NCI-H774 (cell line): ENCODE measurements at regions not wholly inside any gene's neighbourhood (a gene's known extent, or its start where the extent isn't known, plus 50 kb on each side); places are given as distances from the start of the nearest gene placed in this dataset.

Source experiments
- DNase-seq: peaks from one replicate; lab custom pipeline; 2025; lab: John Stamatoyannopoulos, UW

DNA sequence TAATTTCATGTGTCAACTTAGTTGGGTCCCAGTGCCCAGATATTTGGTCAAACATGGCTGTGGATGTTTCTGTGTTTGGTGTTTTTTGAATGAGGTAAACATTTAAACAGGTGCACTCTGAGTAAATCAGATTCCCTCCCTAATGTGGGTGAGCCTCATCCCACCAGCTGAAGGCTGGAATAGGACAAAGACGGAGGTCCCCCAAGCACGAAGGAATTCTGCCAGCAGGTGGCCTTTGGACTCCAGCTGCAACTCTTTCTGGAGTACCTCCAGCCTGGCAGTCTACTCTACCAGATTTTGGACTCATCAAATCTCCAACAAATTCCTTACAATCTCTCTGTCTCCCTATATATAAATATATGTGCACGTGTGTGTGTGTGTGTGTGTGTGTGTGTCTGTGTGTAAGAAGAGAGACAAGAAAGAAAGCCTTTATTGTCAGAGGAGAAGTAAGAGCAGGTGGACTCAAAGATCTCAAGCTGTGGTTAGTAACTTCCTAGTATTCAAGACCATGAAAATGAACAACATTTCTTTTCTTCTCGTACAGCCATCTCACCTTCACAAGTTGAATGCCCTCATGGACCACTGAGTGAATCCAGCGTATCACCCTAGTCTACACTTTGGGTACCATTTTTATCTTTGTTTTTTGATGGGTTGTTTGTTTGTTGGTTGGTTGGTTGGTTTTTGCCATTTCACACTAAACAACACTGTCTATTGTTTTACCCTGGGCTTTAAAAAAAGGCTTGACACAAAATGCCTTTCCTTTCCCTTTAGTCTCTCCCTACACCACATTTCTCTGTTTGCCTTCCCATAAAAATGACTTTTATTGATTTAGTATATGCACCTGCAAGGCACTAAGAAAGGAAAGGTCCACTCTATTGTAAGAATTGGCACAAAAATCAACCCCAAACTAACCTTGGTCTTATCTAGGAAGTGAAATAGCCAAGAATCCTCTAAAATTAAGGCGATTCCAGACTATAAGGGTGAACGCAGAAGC lies 118.7 kb downstream of the TENT4A start:
- DNase-seq: peak; percentile 28

DNA sequence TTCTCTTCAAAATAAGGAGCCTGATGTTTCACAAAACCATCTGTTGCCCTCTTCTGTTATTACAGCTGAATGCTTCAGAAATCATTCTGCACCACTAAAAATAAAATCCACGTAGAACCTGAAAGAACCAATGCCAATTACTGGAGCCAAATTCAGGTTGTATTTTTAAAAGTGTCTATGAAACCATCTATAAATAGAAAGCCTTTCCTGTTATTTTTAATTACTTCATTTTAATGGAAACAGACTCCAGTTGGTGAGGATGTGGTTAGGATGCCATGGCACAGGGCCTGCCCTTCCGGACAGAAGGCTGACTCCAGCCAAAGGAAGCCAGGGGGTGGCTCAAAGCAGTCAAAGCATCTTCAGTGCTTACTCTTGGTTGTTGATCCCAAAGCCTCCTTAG lies 119.8 kb downstream of the TENT4A start:
- DNase-seq: no peak

DNA sequence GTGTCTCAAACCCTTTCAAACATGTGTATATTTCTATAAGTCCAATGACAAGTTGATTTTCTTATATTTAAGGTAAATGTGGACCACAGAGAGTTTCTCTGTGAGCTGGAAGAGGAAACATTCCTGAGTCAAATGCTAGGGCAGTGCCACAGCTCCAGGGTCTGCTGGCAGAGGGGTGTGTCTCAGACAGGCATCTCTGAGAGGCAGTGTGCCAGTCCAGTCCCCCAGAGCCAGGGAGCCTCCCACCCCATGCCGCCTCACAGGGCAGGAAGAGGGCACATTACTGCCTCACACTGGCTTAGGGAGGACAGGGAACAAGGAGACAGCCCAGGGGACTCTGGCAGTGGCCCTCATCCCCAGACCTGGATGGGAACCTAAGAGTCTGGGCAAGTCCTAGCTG lies 120.2 kb downstream of the TENT4A start:
- DNase-seq: no peak

DNA sequence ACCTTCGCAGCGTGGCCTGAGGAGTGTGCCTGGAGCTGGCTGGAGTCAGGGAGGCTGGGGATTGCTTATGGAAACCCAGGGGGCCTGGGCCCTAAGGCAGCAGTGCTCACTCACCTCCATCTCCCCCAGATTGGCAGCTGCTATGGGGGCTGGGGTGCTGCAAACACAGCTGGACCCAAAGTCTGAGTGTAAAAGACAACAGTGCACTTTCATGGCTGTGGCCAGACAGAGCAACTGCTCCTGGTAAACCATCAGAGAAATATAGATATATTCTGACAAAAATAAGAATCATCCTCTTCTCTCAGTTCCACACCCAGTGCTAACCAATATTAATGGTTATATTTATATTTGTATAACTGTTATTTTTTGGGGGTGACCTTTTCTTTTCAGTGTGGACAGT lies 123.9 kb downstream of the TENT4A start:
- no peak for DNase-seq

DNA sequence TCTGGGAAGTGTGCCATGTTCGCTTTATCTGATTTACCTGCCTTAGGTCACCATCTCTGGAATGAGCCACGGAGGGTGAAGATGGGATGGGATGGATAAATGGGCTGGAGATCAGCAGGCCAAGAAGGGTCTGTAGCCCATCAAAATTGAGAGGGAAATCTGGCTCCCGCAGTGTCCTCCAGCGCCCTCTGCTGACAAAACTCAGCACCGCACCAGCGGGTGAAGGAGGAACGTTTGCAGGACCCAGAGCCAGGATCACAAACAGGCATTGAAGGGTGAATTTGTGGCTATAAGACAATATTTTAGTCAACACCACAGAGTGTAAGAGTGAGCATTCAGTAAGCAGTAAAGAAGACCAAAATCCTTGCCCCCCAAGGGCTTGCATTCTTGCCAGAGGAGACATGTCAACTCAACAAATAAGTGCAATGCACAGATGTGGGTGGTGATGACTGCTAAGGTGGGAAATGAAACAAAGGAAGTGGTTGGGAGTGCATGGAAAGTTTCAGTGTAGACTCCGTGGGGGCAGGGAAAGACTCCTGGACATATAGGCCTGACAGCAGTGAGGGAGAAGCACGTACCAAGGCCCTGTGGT lies 124.4 kb downstream of the TENT4A start:
- no peak for DNase-seq

DNA sequence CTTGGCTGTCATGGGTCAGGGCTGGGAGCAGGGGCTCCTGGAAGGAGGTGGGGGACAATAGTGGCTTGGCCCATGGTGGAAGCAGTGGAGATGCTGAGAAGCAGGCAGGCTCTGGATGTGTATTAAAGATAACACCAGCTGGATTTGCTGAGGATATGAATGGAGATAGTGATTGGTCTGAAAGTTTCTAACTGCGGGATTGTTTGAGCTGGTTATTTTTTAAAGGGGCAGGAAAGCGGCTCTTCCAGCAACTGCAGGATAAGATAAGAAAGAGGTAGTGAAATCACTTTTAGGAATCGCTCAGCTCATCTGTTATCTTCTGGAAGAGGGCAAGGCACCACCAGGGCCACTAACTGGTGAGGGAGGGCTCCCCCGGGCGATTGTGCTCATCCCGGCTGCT lies 125.5 kb downstream of the TENT4A start:
- DNase-seq: no peak

DNA sequence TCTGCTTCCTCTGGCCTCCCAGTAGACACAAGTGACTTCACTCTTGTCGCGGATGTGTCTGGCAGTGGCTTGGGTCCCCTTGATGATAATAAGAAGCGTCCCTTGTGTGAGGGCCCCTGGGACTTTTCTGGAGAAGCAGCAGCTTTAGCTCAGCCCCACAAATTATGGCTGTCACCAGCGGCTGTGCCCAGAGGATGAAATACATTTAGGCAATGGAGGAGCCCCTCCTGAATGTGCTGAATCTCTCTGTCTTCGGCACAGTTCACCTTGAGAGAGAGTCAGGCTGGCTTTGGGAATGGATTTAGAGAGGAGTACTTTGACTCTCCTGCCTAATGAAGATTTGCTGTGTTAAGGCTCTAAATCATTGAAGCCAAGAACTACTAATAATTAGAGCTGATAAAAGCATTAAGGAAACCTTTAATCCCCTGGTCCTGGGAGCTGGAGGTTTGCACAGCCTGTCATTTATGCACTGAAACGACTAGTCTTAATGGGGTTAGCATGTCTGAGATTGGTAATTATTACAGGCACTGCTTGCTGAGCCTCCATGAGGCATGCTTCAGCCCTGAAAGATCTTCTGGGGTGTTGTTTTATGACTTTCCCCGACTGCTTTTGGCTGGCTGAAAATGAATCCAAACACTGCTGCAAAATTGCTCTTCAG lies 127.0 kb downstream of the TENT4A start:
- no peak for DNase-seq

DNA sequence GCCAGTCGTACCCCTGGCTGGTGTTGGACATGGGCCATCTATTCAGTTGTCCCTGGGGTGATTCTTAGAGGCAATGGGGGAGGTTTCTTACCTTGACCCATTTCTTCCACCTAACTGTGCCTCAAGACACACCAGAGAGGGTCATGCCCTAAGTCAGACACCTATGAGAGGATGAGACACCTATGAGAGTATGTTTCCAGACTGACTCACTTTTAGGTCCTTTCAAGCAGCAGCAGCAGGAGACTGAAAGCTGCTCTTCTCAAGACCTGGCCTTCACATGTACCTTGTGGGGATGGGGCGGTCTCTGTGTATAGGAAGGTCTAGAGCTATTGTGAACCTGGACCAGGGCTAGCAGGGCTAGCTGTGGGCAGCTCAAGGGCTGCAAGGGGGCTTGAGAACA lies 130.1 kb downstream of the TENT4A start:
- no peak for DNase-seq

DNA sequence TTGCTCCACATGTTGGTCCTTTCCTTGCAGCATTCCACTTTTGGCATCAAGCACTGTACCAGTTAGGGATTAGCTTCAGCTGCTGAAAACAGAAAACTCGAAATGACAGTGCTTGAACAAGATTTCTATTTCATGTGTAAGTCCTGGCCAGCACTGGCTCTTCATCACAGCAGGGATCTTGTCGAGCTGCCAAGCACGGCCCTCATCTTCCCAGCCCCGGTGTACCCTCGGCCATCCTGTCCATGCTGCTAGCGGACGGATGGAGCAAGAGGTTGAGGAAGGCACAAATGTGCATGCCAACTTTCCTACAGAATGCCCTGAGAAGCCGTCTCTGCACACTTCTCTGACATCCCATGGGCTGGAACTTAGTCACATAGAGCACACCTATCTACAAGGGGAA lies 130.6 kb downstream of the TENT4A start:
- DNase-seq: no peak

DNA sequence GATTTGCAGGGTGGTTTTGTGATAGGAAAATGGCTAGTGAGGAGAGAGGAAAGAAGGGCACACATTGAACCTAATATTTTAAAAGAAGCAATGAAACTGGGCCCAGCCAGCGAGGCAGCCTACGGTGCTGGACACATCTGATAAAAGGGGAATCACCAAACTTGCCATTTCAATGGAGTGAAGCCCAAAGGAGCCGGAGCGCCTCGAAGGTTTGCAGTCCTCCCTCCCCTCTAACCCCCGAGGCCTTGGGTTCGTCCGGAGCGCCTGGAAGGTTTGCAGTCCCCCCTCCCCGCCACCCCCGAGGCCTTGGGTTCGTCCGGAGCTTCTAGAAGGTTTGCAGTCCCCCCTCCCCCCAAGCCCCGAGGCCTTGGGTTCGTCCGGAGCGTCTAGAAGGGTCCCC lies 132.6 kb downstream of the TENT4A start:
- DNase-seq: no peak

DNA sequence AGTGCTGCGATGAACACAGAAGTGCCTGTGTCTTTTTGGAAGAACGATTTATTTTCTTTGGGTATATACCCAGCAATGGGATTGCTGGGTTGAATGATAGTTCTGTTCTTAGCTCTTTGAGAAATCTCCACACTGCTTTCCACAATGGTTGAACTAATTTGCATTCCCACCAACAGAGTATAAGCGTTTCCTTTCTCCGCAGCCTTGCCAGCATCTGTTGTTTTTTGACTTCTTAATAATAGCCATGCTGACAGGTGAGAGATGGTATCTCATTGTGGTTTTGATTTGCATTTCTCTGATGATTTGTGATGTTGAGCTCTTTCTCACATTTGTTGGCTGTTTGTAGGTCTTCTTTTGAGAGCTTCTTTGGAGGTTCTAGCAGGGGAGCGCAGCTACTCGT lies 134.6 kb downstream of the TENT4A start:
- no peak for DNase-seq

DNA sequence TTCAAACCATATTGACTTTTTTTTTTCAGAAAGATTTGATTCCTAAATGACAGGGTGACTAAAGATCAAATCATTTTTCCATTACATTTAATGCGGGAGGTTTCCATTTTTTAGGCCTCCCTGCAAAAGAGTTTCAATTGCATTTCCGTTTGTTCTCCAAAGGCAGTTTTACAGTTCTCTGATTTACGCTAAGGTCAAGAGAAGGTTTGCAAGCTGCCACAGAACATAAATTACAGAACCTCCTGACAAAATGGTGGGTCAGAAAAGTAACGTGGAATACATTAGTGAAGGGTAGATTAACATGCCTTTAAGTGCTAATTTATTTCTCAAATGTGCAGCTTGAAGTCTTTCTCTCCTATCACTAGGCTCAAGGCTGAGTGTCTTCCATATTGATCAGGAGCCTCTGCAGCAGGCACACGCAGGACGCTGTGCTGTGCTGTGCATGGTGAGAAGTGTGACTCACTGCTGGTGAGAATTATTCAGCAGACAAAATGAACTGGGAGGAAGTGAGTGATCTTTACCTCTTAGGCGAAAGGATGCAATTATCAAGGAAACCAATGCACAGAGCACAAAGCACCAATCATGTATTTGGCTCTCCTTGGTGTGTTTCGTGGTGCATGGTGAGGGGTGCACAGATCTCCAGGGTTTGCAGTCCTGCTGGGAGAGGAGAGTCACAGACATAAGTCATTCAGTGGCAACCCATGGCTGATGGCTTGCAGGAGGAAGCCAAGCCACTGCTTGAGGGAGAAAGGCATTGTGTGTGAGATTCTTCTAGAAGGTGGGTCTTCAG lies 136.3 kb downstream of the TENT4A start:
- no peak for DNase-seq

DNA sequence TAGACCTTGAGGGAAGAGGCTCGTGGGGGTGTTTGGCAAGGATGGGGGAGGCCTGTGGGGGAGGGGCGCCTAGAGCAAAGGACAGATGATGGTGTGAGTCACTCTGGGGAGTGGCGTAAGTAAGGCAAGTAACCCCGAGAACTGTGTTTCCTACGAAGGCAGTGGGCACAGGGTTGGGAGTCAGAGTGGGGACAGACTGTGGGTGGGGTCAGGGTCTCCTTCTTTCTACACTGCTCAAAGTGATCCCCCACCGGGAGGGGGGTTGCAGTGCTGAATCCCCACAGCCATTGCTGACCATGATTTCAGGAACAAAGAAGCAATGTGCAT lies 136.8 kb downstream of the TENT4A start:
- DNase-seq: no peak

DNA sequence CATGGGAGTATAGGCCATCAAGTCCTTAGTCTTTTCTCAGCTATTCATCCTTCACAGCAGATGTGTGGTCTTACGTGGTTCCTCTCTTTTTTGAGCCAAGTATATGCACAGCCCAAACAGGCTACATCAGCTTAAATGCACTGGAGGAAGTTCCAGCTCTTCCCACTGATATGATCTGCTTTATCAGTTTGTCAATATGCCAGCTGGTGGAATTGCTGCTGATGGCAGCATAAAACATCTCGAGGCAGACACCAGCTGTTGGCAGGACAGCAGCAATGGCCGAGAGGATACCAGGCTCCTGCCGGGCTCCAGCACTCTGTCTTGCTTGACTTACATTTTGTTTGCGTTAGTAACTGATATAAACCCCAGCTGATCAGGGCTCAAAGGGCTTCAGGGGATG lies 143.4 kb downstream of the TENT4A start:
- DNase-seq: no peak

DNA sequence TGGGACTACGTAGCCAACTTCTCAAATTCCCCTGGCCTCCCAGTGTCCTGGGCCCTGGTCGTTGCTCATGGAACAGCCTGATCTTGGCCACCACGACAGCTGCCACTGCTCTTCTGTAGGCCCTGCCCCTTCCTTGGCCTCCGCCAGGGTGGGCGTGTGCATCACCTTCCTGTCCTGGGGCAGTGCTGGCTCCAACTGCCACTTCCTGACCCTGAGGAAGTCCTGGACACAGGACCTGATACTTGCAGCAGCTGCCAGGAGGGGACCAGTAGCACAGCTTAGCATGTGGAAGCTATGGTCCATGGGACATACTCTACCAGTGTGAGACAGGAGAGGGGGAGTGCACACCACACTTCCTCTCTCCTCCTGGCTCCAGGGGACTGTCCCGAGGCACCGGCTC lies 145.2 kb downstream of the TENT4A start:
- no peak for DNase-seq

DNA sequence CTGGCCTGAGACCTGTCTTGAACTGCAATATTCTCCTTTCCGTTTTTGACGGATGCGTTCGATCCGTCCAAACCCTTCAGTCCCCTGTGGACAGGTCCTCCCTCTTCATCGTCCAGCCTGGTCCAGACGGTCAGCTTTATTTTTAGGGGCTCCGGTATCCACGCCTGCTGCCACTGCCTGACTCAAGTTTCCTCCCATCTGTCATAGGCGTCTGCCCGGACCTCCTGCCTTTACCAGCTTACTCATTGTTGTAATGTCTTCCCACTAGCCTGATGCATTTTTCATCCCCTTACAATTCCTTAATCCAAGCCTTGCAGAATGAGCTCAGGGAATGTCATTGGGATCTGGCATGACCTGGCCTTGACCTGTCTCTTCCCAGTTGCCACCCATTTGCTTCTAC lies 145.8 kb downstream of the TENT4A start:
- DNase-seq: no peak

DNA sequence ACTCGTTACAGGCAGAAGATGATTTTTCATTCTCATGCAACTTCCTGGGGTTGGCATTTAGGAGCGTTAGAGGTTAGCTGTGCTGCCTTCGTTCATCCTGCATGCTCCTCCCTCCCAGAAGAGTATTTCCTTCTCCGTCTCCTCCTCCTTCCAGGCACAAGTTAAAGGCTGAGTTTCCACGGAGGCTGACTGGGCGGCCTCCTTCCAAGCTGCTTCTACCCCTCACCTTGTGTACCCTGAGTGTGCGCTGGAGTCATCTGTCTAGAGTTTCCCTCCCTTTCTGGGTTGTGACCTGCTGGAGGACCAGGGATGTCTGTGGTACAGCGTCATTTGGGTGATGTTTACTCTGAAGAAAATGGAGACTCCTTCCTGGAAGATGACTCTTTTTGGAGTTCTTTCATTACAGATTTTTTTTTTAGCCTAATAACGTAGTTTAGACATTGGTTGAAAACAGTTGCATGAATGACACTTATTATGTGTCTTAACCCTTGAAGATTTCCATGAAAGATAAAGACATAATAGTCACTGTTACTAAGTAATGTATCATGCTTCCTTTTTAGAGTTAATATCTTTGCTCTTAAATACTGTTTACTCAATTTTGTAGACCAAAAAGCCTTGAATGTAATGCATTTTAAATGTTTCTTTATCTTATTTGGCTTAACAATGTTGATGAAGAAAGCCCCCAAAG lies 146.9 kb downstream of the TENT4A start:
- no peak for DNase-seq

DNA sequence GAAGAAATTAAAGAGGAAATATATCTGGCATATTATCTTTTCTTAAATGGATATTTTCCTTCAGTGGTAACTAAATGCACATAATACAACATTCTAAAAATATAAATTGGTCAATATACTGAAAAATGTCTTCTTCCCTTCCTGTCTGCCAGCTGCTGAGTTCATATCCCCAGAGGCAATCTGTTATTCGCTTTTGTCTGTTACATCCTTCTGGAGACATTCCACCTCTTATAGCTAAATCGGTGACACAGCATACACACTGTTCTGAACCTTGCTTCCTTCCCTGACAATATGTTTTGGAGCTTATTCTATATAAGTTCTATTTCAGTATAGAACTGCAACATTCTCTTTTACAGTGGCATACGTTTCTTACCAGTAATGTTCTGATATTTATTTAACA lies 147.8 kb downstream of the TENT4A start:
- DNase-seq: no peak

DNA sequence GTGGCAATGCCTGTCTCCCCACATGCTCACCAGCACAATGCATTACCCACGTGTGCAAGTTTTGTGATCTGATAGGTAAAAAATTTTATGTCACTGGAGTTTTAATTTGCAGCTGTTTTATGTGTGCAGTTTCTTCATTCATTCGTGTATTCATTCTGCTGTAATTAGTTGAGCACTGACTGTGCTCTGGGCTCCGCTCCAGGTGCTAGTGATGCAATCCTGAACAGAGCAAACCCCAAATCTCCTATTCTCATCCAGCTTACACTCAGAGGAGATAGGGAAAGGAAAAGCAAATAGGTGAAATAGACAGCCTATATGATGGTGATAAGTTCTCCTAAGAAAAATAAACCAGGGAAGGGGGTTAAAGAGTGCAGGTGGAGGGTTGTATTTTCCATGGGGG lies 148.4 kb downstream of the TENT4A start:
- DNase-seq: no peak

DNA sequence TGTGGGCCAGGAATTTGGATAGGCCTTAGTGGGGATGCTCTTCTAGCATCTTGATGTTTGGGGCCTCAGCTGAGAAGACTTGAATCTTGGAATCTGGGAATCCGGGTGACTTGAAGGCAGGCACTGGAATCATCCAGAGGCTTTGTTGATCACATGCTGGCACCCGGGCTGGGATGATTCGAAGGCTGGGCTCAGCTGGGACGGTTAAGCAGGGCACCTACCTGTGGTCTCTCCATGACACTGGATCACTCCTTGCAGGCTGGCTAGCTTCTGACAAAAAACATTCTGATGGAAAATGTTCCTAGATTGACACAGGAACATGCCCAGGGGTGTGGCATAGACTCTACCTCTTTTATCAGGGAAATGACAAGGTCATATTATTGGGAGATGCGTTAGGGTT lies 149.1 kb downstream of the TENT4A start:
- DNase-seq: no peak

DNA sequence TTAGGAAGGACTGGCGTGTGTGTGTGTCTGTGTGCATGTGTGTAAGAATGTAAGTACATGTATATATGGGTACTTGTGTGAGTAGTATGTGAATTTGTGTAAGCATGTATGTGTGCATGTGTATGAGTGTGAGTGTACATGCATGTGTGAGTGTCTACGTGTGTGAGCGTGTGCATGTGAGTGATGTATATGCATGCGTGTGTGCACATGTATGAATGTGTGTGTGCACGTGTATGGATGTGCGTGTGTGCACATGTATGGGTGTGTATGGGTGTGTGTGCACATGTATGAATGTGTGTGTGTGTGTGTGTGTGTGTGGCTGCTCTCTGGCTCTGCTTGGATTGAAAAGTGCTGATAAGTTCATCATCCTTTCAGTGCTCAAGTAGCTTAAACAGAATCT lies 154.5 kb downstream of the TENT4A start:
- no peak for DNase-seq

DNA sequence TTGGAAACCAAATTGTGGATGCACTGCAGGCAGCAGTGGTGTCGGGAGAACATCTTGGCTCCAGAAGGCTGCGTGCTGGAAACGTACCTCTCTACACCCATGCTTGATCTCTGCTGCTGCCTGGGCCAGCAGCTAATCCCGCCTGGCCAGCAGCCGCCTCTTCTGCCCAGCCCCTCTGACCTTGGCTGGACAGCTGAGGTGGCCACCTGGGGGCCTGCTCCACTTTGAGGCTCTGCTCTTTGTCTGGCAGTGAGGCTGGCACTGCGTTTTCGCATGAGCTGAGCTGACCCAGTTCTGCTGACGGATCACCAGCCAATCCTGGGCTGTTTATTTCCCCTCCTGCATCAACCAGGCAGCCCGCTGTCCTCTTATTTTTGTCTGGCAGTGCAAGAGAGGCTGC lies 154.9 kb downstream of the TENT4A start:
- DNase-seq: no peak
